NB4 (cell line): ENCODE measurements at regions not wholly inside any gene's neighbourhood (a gene's known extent, or its start where the extent isn't known, plus 50 kb on each side); places are given as distances from the start of the nearest gene placed in this dataset.

ENCODE experiments used
- MYC ChIP-seq: IDR thresholded peaks from 2 replicates; pipeline ENCODE4 v1.6.1; 2011; ENCODE audit warnings: low read depth, low read length
- POLR2A ChIP-seq: IDR thresholded peaks from 2 replicates; pipeline ENCODE4 v1.6.1; 2011; ENCODE audit warnings: mild to moderate bottlenecking; ENCODE audit not compliant: insufficient read length; ENCODE audit errors: extremely low read depth
- TF ChIP-seq, protein P1 (sequence below): IDR thresholded peaks from one replicate; pipeline ENCODE4 v1.5.1; 2012; ENCODE audit warnings: low read depth, low read length
- TF ChIP-seq, protein P2 (sequence below): IDR thresholded peaks from 2 replicates; pipeline ENCODE4 v1.6.1; 2011; ENCODE audit warnings: low read depth, low read length

DNA sequence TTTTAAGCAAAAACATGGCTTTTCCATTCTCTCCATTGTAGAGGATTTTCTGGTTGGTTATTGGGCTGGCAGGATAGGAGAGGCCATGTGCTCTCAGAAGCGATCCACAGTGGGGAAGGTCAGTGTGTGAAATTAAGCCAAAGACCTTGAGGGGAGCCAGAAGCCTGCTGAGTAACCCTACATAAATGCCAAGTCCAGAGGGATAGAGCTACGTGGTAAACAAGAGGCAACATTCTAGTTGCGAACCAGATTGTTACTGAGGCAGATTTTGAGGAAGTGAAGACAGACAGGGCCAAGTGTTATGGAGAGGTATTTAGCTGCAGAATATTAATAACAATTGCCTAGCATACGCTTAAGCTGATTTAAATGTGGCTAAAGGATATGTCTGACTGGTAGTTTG, 592.8 kb upstream of the GBE1 start:
- no peak for TF ChIP-seq POLR2A
- TF ChIP-seq, protein P1, sequence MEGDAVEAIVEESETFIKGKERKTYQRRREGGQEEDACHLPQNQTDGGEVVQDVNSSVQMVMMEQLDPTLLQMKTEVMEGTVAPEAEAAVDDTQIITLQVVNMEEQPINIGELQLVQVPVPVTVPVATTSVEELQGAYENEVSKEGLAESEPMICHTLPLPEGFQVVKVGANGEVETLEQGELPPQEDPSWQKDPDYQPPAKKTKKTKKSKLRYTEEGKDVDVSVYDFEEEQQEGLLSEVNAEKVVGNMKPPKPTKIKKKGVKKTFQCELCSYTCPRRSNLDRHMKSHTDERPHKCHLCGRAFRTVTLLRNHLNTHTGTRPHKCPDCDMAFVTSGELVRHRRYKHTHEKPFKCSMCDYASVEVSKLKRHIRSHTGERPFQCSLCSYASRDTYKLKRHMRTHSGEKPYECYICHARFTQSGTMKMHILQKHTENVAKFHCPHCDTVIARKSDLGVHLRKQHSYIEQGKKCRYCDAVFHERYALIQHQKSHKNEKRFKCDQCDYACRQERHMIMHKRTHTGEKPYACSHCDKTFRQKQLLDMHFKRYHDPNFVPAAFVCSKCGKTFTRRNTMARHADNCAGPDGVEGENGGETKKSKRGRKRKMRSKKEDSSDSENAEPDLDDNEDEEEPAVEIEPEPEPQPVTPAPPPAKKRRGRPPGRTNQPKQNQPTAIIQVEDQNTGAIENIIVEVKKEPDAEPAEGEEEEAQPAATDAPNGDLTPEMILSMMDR, result no peak
- TF ChIP-seq, protein P2, sequence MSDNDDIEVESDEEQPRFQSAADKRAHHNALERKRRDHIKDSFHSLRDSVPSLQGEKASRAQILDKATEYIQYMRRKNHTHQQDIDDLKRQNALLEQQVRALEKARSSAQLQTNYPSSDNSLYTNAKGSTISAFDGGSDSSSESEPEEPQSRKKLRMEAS, result no peak
- no peak for TF ChIP-seq MYC
